ENCODE measurements at regions not wholly inside any gene's neighbourhood (a gene's known extent, or its start where the extent isn't known, plus 50 kb on each side); places are given as distances from the start of the nearest gene placed in this dataset.

DNA sequence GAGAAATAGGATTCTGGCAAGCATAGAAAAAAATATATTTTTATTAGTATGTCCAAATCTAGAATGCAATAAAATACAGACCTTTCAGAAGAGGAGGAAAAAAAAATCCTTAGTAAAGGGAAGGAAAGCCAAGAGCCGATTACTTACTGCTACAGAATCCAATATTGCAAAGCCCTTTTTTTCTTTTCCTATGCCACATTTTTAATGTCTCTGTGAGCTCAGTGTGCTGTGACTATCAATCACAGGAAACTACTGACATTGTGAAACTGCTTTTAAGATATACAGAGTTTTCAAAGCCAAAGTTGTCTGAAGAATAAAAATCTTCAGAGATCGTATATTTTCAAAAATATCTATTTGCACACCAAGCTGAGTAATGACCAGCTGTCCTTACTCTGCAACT is 120.4 kb downstream of the CHD9NB start:
- TF ChIP-seq POLR2A (IDR thresholded peaks at IDR 0.05) = no peak
- TF ChIP-seq, protein P1, sequence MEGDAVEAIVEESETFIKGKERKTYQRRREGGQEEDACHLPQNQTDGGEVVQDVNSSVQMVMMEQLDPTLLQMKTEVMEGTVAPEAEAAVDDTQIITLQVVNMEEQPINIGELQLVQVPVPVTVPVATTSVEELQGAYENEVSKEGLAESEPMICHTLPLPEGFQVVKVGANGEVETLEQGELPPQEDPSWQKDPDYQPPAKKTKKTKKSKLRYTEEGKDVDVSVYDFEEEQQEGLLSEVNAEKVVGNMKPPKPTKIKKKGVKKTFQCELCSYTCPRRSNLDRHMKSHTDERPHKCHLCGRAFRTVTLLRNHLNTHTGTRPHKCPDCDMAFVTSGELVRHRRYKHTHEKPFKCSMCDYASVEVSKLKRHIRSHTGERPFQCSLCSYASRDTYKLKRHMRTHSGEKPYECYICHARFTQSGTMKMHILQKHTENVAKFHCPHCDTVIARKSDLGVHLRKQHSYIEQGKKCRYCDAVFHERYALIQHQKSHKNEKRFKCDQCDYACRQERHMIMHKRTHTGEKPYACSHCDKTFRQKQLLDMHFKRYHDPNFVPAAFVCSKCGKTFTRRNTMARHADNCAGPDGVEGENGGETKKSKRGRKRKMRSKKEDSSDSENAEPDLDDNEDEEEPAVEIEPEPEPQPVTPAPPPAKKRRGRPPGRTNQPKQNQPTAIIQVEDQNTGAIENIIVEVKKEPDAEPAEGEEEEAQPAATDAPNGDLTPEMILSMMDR (IDR thresholded peaks at IDR 0.05) = no peak
